Bronchial epithelial cell (primary cell): ENCODE measurements at regions not wholly inside any gene's neighbourhood (a gene's known extent, or its start where the extent isn't known, plus 50 kb on each side); places are given as distances from the start of the nearest gene placed in this dataset.

Experiments
- DNase-seq: peaks from one replicate; pipeline ENCODE4 v3.0.0-alpha.2; 2010; ENCODE audit warnings: low read depth
- FAIRE-seq: peaks from 2 replicates; lab custom pipeline; 2011; peaks lifted over from hg19 to GRCh38; lab: Jason Lieb, UNC
- H3K27me3 ChIP-seq: 2 replicates; pipeline ENCODE4 v1.5.1; 2011; ENCODE audit warnings: low read length; ENCODE audit not compliant: control insufficient read depth, insufficient read depth
- H3K36me3 ChIP-seq: 2 replicates; pipeline ENCODE4 v1.5.1; 2011; ENCODE audit warnings: low read length; ENCODE audit not compliant: control insufficient read depth, insufficient read depth
- H3K4me3 ChIP-seq: 2 replicates; pipeline ENCODE4 v1.5.1; 2011; ENCODE audit warnings: mild to moderate bottlenecking, low read depth, low read length, control low read depth
- TF ChIP-seq, protein P1 (sequence below): IDR thresholded peaks from 2 replicates; pipeline ENCODE4 v1.5.1; 2011; ENCODE audit warnings: mild to moderate bottlenecking, moderate library complexity, low read length, control low read depth, inconsistent platforms; ENCODE audit not compliant: insufficient read depth, severe bottlenecking

GRCh38 chr16:86080131-86080875 is 181.3 kb downstream of the IRF8 start:
- Histone ChIP-seq H3K36me3 (no peaks in the 10 kb centered on the region), H3K27me3 (no peaks in the 10 kb centered on the region), H3K4me3 (no peak overlapping the region)
- FAIRE-seq = no peak
- TF ChIP-seq, protein P1, sequence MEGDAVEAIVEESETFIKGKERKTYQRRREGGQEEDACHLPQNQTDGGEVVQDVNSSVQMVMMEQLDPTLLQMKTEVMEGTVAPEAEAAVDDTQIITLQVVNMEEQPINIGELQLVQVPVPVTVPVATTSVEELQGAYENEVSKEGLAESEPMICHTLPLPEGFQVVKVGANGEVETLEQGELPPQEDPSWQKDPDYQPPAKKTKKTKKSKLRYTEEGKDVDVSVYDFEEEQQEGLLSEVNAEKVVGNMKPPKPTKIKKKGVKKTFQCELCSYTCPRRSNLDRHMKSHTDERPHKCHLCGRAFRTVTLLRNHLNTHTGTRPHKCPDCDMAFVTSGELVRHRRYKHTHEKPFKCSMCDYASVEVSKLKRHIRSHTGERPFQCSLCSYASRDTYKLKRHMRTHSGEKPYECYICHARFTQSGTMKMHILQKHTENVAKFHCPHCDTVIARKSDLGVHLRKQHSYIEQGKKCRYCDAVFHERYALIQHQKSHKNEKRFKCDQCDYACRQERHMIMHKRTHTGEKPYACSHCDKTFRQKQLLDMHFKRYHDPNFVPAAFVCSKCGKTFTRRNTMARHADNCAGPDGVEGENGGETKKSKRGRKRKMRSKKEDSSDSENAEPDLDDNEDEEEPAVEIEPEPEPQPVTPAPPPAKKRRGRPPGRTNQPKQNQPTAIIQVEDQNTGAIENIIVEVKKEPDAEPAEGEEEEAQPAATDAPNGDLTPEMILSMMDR = no peak
- DNase-seq = no peak

- TF ChIP-seq, protein P1 = no peak
- no peaks in the 10 kb centered on the region for H3K27me3 ChIP-seq
- H3K4me3 ChIP-seq = no peak overlapping the region
- FAIRE-seq (no peak), DNase-seq (no peak)
- no peaks in the 10 kb centered on the region for H3K36me3 ChIP-seq
Measured at GRCh38 chr16:86080982-86081381, 182.0 kb downstream of the IRF8 start.

GRCh38 chr16:86082418-86083030 is 183.6 kb downstream of the IRF8 start:
- TF ChIP-seq, protein P1 = no peak

DNA sequence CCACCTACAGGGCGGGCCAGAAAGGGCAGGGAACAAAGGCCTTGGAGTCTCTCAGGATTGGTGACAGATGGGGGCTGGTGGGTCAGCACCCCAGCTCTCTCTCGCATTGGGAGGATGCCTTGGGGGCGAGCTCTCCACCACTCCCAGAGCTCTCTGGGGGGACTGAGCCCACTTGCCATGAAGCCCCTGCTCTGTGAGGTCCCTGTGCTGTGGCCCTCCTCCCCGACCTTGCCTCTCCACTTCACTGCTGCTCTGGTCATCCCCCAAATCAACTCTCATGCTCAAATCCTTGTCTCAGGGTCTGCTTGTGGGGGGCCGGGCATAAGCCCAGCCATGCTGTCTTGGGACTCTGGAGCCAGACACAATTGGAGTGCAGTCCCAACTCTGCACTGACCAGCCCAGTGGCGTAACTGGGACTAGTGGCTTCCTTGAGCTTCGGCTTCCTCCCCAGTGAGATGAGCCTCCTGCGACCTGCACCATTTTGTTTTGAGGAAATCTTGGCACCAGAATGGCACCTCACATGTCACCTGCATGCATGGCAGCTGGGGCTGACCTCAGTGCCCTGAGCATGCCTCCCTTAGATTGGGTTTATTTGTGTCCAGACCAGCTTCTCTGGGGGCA is 184.5 kb downstream of the IRF8 start:
- Histone ChIP-seq H3K36me3 (no peaks in the 10 kb centered on the region), H3K27me3 (no peaks in the 10 kb centered on the region), H3K4me3 (no peak overlapping the region)
- TF ChIP-seq, protein P1 = no peak
- FAIRE-seq (no peak), DNase-seq (no peak)

More at GRCh38 chr16:86082418-86083030, 183.6 kb downstream of the IRF8 start:
- DNase-seq (no peak), FAIRE-seq (no peak)
- H3K27me3 ChIP-seq = no peaks in the 10 kb centered on the region
- no peaks in the 10 kb centered on the region for H3K36me3 ChIP-seq
- H3K4me3 ChIP-seq = no peak overlapping the region

DNA sequence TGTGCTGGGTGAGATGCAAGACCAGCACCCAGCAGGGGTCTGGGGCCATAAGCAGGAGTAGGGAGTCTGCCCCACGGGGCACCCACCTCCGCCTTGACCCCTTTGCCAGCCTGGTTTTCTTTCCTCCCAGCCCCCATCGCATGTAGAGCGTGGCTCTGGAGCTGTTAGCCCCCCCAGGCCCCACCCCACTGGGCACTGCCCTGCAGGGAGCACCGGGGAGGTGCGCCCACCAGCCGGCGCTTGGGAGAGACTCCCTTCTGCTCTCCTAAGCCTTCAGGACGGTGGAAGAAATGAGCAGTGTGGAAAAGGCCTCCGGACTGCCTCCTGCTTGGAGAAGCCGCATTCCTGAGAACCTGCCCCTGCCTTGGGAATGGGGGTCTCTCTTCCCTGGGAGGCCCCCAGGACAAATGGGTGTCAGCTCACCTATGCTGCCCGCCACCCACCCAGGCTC is 186.2 kb downstream of the IRF8 start:
- TF ChIP-seq, protein P1 = no peak
- DNase-seq (no peak), FAIRE-seq (no peak)
- Histone ChIP-seq H3K27me3 (no peaks in the 10 kb centered on the region), H3K36me3 (no peaks in the 10 kb centered on the region), H3K4me3 (no peak overlapping the region)
